IPS-18c (cell line): ENCODE measurements at regions not wholly inside any gene's neighbourhood (a gene's known extent, or its start where the extent isn't known, plus 50 kb on each side); places are given as distances from the start of the nearest gene placed in this dataset.
"Not testable (repeated sequence)": the region's sequence is repeated elsewhere in the genome, so short reads cannot be mapped to it uniquely, and the experiment has no call there.

Experiments
- H3K4me3 ChIP-seq: 2 replicates; pipeline ENCODE4 v1.7.0; 2013; ENCODE audit warnings: low read depth, mild to moderate bottlenecking, low read length, moderate library complexity; ENCODE audit not compliant: insufficient read depth
- H3K9me3 ChIP-seq: one replicate; pipeline ENCODE4 v1.6.1; 2013; ENCODE audit warnings: mild to moderate bottlenecking, low read length, moderate library complexity; ENCODE audit not compliant: control insufficient read depth, insufficient read depth

DNA sequence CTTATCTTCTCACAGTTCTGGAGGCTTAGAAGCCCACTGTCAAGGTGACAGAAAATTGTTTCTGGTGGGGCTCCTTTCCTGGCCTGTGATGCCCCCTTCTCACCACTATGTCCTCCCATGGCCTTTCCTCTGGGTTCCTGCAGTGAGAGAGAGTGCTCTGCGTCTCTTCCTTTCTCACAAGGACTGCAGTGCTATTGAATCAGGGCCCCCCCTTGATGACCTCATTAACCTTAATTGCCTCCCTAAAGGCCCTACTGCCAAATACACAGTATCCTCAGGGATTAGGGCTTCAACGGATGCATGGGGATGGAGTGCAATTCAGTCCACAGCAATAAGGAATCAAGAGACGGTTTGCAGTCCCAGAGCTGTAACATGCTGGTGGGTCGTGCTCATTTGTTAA, 82.0 kb upstream of the GRB10 start:
- no peaks in the 10 kb centered on the region for H3K9me3 ChIP-seq
- H3K4me3 ChIP-seq = no peak overlapping the region

DNA sequence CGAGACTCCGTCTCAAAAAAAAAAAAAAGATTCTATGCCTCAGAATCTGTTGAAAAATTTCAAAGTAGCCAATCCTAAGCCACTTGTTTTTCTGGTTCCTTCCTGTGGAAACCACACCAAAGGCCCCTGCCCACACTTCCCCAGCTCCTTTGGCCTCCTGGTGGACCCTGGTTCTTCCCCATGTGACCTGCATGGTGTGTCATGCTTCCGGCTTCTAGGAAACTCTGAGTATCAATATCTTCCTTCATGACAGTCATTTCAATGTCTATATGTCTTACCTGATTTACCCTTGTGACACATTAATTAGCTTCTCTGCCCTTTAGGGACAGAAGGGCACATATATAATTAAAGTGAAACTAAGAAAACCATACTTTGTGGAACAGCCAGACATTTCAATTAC, 80.4 kb upstream of the GRB10 start:
- no peak overlapping the region for H3K4me3 ChIP-seq

DNA sequence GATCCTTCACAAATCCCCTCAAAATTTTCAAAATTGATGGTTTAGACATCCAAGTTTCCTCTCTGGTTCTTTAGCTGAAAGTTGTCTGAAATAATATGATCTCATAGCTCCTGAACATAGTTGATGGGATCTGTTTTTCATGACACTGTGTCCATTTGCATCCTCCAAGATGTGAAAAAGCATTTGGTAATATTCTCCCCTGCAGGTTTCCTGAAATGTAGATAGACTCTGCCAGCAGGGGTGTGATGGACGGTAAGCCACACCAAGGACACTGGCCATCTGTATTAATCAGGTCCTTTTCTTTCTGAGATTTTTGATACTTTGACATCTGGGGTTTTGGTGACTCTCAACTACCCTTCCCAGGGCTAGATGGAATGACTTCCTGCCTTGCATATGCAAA, 79.6 kb upstream of the GRB10 start:
- peaks cover 2% of the 10 kb centered on the region for H3K9me3 ChIP-seq
- no peak overlapping the region for H3K4me3 ChIP-seq

More for the DNA sequence above, 80.4 kb upstream of the GRB10 start:
- H3K9me3 ChIP-seq = peaks cover 2% of the 10 kb centered on the region

DNA sequence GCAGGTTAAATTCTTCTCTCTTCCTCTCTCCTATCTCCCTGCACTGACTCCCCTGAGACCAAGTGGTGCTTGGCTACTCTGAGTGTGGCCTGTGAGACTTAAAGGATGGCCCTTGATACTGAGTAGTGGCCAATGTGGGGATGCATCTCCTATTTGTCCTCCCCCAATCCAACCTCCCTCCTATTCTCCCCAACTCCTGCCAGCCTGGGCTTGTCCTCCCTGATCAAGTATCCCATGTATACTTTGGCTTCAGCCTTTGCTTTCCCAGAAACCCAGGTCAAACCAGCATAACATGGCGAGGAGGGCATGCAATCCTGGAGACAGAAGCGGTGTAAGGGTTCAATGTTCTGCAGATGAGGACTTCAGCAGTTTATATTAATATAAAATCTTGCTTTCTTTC, 77.9 kb upstream of the GRB10 start:
- peaks cover 2% of the 10 kb centered on the region for H3K9me3 ChIP-seq
- H3K4me3 ChIP-seq = no peak overlapping the region

DNA sequence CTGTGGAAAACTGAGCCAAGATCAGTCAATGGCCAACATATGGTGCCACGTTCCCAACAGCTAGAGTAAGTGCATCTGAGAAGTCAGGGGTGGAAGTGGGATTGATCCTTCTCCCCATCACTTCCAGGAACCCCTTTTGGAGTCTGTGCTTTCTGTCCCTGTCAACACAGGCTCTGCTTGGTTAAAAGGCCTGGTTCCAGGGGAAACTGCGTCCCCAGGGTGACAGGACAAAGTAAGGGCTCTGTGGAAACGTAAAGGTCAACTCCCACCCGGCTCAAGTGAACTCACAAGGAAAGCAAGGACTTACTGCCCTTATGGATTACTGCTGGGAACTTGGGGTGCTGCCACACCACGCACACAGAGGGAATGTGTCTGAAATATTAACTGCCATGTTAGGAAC, 77.5 kb upstream of the GRB10 start:
- no peak overlapping the region for H3K4me3 ChIP-seq
- H3K9me3 ChIP-seq = peaks cover 2% of the 10 kb centered on the region

DNA sequence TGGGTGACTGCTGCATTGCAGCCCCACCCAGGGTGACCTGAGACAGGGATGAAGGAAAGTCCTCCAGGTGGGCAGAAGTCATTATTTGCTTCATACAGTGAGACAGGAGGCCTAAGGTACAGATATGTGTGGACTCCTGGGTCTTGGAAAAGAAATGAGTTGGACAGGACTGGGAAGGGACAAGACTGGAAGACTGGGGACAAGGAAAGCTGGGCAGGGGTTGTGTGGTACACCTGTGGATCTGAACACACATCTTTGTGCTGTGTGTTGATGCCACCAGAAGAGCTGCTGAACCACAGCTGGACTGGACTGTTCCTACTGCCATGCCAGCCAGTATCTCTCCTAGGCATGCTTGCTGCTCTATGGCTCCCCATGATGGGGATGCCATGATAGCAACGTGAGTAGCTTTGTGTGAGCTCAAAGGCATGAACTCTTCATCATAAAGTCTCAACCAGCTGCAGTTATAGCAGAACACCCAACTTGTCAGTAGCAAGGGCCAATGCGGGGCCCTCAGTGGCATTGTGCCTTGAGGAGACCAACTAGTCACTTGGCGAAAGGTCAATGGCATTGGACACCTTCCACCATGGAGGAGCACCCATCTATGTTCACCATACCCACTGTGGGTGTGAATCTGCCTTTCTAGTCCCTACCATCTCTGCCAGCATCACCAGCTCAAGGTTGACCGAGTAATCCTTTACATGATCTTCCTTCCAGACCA, 76.0 kb upstream of the GRB10 start:
- H3K9me3 ChIP-seq = peaks cover 2% of the 10 kb centered on the region
- H3K4me3 ChIP-seq = no peak overlapping the region

DNA sequence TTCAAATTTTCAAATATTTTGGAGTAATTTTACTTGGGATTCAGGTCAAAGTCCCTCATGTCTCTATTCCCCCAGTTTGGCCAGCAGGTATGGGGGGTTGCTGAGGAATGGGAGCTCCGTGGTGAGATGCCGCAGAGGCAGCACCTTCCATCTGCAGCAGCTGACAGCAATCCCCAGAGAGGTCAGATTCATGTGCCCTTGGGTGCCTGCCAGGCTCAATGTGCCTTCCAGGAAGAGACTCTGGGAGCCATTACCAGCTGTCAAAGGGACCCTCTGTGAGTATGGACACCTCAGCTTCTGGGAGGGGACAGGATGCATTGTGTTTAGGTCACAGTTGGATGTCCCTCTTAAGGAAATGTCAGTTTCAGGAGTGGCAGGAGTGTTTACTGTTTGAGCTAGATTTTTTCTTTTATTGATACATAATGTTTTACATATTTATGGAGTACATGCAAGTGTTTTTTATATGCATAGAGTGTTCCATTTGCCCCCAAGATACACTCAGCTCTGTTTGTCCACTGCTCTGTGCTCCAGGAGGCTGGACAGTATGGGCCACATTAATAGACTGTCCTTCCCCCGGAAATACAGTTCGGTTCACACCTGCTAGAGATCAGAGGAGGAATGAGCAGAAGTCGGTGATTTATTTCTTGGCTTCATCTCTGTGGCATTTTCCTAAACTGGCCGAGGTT, 75.3 kb upstream of the GRB10 start:
- Histone ChIP-seq H3K9me3 (peaks cover 2% of the 10 kb centered on the region), H3K4me3 (no peak overlapping the region)

DNA sequence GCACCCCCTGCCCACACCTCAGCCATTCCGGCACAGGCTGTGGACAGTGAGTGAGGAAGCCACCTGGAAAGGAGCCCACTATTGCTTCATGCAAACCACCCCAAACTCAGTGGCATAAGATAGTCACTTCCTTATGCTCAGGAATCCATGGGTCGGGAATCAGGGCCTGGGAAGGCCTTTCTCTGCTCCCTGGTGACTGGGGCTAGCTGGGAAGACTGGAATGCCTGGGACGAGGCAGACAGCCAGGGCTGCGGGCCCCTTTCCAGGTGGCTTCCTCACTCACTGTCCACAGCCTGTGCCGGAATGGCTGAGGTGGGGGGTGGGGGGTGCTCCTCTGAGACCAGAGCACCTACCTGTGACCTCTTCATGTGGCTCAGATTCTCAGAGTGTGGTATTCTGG, 74.1 kb upstream of the GRB10 start:
- peaks cover 2% of the 10 kb centered on the region for H3K9me3 ChIP-seq
- no peak overlapping the region for H3K4me3 ChIP-seq

DNA sequence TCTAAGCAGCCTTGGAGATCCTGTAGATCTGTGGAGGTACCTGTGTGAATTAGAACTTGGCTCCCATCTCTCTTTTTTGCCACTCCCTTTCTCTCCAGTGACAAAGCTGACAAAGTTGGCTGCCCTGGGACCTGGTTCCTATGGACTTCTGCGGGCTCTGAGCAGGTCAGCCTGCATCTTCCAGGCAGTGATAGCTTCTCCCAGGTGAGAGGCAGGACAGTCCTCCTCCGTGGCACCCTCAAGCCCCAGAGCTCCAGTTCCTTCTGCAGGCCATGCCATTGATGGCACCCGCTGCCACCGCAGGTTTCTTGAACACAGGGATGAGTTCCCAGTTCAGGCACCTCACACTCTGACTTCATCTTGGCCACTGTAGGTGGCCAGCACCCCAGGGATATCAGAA, 73.5 kb upstream of the GRB10 start:
- no peak overlapping the region for H3K4me3 ChIP-seq
- peaks cover 2% of the 10 kb centered on the region for H3K9me3 ChIP-seq

DNA sequence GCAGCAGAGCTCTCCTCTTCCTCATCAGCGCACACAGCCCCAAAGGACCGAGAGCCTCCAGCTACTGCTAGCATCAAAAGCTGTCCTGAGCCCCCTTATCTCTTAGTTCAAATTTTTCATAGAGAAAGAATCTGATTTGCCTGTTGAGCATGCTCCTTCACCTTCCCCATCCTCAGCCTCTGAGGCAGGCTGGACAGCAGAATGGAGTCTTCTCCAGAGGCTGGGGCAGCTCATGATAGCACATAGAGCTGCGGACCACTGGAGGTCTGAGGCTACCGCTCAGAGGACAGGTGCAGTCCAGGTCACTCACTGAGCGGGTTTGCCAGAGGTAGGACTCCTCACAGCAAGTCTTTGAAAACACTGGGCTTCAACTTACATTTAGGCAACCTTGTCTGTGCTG, 72.8 kb upstream of the GRB10 start:
- no peak overlapping the region for H3K4me3 ChIP-seq

DNA sequence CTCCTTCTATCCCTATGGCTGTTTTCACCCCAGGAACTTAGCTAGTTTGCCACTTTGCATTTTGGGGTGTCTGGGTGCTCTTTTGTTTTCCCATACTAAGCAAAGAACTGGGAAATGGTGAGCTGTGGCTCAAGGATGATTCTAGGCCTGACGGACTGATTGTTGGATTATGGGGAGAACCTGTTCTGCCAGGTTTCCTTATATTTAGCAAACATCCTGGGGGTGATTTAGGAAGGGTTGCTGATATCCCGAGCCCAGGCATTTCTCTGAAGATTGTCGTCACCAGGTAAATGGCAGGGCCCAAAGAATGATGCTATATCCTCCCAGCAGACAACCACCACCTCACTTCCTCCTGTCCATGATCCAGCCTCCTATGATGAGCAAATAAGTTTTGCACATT, 72.1 kb upstream of the GRB10 start:
- Histone ChIP-seq H3K9me3 (peaks cover 2% of the 10 kb centered on the region), H3K4me3 (no peak overlapping the region)

More for the DNA sequence above, 72.8 kb upstream of the GRB10 start:
- H3K9me3 ChIP-seq = peaks cover 2% of the 10 kb centered on the region

DNA sequence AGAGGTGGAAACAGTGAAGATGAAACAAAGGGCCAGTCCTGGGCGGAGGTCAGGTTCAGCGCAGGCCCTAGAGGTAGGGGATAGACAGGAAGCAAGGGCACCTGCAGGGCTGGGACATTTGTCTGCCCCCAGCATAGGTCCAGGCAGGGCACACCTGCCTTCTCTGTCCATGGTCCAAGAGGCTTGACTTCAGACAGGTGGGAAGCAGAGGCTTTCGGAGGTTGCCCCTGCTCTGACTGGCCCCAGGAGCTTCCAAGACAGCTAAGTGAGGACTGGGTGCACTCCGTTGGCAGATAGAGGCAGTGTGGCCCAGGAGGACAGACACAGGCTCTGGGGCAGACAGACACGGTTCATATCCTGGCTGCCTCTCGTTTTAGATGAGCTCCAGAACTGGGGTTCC, 71.6 kb upstream of the GRB10 start:
- Histone ChIP-seq H3K4me3 (no peak overlapping the region), H3K9me3 (peaks cover 2% of the 10 kb centered on the region)

DNA sequence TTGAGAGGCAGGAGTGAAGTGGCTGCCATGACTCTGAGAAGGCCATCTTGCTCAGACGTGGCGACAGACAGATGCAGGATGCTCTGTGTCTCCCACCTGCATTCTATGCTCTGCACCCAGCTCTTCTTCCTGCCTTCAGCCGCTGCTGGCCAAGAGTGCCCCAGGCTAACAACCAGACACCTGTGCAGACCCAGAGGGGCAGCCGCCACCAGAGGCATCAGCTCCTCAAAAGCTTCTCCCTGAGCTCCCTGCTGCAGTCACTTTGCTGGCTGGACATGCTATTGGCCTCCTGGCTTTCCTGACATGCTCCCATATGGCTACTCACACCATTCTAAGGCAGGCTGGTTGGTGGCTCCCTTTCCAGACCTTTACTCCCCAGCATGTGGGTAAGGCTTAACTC, 70.6 kb upstream of the GRB10 start:
- H3K9me3 ChIP-seq = peaks cover under 1% of the 10 kb centered on the region
- H3K4me3 ChIP-seq = no peak overlapping the region

DNA sequence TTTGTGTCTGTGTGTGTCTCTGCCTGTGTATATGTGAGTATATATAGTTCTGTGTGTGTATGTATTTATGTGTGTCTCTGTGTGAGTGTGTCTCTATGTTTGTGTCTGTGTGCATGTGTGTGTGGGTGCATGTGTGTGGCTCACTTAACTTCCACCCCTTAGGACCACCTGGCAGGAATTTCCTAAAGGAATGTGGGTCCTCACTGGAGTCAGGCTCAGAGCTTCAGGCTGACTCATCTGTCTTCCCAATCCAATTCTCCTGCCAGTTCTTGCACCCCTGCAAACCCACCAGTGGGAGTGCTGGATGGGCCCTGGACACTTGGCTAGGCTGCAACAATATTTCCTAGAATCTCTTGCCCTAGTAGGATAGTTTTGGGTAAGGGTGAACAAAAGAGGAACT, 70.2 kb upstream of the GRB10 start:
- H3K4me3 ChIP-seq = no peak overlapping the region
- H3K9me3 ChIP-seq = no peaks in the 10 kb centered on the region

DNA sequence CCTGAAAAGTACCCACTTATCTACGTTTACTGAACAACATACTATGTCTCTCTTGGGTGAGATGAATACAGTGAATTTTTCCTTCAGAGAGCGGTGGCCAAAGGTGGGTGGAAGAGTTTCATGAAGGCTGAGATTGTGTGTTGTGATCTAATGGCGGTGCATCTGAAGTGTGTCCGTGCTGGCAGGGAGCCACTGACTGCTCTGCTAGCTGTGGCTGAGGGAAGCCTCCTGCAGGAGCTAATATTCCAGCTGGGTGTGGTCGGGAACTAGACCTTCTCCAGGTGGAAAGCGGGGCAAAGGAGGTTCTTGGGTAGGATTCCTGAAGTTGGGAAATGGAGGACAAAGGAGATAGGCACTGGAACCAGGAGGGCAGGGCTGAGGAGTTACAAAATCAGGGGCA, 69.2 kb upstream of the GRB10 start:
- no peaks in the 10 kb centered on the region for H3K9me3 ChIP-seq

DNA sequence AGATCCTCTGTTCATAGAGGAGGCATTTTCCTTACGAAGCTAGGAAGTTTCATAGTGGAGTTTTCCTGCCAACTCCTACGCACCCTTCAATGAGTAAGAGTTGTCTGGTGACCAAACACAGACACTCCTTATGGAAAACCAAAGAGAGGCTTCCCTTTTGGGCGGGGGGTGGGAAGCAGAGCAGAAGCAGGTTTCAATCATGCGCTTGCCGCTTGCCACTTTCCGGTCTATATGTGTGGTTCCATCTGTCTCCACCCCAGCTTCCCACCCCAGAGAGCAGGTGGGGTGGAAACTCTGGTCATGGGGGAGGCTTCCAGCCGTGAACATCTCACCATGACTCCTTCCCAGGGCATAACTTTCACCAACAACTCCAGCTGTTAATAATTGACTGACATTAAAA, 68.8 kb upstream of the GRB10 start:
- H3K4me3 ChIP-seq = no peak overlapping the region
- no peaks in the 10 kb centered on the region for H3K9me3 ChIP-seq

More for the DNA sequence above, 69.2 kb upstream of the GRB10 start:
- H3K4me3 ChIP-seq = no peak overlapping the region

DNA sequence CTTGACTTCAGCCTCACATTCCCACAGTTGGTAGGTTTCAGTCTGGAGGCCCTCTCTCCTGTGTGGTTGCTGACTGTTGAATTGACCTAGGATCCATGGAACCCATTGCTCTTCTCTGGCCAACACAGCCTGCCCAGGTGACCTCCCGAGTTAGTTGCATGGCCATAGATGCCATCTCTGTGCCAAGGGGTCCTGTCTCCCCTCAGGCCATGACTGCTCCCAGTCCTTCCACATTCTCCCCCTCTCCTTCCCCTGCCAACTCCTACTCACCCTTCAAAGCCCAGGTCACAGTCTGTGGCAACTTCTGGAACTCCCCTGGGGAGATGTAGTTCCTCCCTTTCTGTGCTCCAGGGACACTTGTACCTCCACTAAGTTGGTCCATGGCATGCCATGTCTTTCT, 67.3 kb upstream of the GRB10 start:
- H3K9me3 ChIP-seq = peaks cover 6% of the 10 kb centered on the region
- H3K4me3 ChIP-seq = no peak overlapping the region

DNA sequence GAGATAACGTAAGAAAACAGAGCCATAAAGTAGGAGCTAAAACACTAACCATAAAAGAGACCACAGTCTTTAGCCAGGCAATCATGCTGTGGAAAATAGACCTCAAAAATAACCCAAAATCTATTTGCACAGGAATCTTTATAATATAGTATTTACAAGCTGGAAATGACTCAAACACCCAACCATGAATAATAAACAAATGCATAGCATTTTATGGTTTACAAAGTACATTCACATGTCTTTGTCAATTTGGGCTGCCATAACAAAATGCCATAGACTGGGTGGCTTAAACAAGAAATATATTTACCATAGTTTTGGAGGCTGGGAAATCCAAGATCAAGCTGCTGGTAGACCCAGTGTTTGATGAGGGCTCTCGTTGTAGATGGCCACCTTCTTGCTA, 65.5 kb upstream of the GRB10 start:
- H3K4me3 ChIP-seq = no peak overlapping the region

DNA sequence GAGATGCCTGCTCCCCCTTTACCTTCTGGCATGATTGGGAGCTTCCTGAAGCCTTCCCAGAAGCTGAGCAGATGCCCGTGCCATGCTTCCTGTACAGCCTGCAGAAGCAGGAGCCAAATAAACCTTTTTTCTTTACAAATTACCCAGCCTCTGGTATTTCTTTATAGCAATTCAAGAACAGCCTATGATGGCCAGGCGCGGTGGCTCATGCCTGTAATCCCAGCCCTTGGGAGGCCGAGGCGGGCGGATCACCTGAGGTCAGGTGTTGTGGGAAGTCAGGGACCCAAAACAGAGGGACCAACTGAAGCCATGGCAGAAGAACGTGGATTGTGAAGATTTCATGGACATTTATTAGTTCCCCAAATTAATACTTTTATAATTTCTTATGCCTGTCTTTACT, 62.2 kb upstream of the GRB10 start:
- not testable (repeated sequence) for H3K4me3 ChIP-seq
- H3K9me3 ChIP-seq = peaks cover 10% of the 10 kb centered on the region

More for the DNA sequence above, 65.5 kb upstream of the GRB10 start:
- peaks cover 6% of the 10 kb centered on the region for H3K9me3 ChIP-seq
